ENCODE measurements at regions not wholly inside any gene's neighbourhood (a gene's known extent, or its start where the extent isn't known, plus 50 kb on each side); places are given as distances from the start of the nearest gene placed in this dataset.

DNA sequence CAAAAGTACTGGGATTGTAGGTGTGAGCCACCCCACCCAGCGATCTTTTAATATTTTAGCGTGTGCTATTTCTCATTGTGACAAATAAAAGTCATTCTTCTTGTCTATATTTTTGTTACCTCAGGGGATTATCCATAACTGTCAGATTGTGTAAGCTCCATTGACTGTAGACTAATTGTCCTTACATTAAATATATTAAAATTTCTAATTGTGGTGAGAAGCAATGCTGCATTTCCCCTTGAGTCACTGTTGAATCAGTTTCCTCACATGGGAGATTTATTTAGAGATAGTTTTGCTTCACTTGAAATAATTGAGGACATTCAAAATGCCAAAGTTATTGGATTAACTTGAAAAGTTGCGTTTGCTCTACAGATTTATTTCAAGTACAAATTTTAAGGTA, 782.4 kb upstream of the WWC1 start:
- DNase-seq, result no peak

- no peak for DNase-seq
These were observed 780.2 kb upstream of the WWC1 start for GRCh38 chr5:167511276-167511675.

DNA sequence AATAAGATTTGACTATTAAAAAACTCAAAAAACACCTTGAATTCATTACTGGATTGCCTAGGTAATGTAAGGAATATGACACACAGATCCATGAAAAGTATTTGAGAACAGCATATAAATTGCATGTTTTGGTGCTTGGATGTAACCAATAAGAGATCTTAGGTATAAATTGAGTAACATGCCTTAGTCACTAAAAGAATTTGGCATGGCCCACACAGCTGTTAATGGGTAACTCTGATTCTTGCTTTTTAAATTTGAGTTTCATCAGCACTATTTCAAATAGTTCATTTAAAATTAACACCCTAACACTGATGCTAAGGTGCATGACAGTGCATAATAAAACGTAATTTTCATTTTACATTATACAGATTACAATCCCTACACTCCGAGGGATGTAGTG, 779.3 kb upstream of the WWC1 start:
- DNase-seq, result no peak

DNA sequence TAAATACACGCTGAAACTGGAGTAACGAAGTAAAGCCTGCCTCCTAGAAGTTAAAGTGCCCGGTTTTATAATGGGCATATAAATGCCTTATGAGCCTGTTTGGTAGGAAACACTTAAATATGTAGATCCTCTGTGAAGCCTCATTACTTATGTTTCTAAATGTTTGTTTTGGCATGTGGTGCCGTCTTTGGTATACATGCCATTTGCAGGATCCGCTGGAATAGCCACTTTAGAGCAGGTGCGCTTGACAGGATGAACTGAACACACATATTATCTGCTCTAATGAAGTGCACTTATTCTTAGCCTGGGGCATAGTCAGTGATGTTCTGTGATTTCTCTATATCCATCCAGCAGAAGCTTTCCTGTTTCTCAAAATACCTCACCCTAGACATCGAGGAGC, 778.1 kb upstream of the WWC1 start:
- DNase-seq, result no peak

GRCh38 chr5:167514461-167514860, 777.0 kb upstream of the WWC1 start:
- no peak for DNase-seq

DNA sequence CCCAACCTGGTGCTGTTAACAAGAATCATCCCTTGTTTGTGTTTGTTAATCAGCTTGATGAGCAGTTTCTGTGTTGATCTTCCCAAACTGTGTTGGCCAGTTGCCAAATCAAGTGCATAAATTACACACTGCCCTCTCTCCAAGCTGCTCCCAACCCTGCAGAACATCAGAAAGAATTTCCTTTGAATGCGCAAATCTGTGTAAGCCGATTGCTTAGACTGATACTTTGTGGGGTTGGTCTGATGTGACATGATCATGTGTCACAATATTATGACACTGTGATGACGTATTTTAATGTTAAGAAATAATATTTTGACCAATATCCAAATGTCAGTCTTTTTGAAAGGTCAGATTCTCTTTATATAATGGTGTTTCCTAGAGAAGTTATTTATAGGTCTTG, 766.4 kb upstream of the WWC1 start:
- DNase-seq, result no peak

- DNase-seq, result no peak
These were observed 762.8 kb upstream of the WWC1 start for GRCh38 chr5:167528651-167529050.

GRCh38 chr5:167530548-167530947, 760.9 kb upstream of the WWC1 start:
- no peak for DNase-seq

GRCh38 chr5:167533814-167534795, 757.3 kb upstream of the WWC1 start:
- no peak for DNase-seq

- DNase-seq, result no peak
These were observed 751.7 kb upstream of the WWC1 start for GRCh38 chr5:167539747-167540146.

- no peak for DNase-seq
These were observed 745.2 kb upstream of the WWC1 start for GRCh38 chr5:167546270-167546669.

DNA sequence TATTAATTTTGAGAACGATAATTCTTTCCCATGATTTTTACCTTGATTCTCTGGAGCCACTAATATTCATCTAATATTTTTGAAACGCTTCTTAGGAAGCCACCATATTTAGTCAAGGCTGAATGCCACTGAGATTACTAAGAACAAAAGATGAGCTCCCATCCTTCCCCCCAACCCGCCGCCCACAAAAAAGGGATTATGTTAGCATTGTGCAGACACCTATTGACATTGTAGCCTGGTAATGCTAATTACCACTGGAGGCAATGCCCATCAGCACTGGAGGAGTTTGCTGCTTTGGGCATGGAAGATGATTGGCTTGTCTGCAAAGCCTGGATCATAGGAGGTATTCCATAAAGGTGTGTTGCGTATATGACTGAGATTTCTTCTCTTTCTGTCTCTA, 739.1 kb upstream of the WWC1 start:
- no peak for DNase-seq

DNA sequence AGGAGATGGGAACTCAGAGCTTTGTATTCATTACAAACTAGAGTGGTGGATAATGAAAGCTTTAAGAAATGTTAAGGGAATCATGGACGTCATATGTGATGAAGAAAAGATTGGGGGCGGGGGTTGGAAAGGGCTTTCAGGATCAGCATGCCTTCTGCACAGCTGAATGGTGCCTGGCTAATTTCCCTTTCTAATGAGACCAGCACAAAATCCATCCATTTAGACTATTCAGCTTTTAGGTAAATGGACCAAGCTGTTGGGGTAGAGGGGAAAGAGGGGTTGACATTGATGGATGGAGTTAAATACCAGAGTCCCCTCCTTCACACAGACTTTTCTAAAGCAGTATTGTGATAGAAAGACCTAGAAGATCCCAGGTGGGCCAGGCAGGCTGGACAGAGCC, 737.9 kb upstream of the WWC1 start:
- no peak for DNase-seq

DNA sequence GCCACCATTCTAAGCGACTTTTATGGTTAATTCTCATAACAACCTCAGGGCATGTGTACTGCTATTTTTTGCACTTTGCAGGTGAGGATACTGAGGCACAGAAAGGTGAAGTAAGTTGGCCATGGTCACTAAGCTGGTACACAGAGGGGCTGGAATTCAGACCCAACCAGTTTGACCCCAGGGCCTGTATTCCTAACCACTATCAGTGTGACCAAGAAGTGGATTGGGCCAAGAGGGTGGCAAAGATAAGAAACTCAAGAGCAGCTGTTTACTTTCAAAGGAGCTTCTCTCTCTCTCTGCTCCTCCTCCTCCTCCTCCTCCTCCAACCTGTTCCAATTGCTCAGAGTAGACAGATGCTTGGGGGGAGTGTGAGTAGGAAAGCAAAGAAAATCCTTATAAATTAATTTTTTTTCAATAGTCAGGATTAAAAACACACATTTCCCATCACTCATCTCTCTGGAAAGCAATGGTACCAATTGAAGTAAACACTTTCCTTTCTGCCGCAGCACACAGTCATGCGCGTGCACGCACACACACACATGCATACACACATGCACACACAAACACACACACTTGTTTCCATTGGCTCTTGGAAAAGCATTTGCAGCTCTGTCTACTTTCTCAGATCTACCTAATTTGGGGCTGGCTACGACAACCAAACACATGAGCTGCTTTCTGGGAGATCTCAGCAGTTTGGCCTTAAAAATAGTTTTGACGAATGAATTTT, 736.7 kb upstream of the WWC1 start:
- DNase-seq, result no peak

- no peak for DNase-seq
These were observed 735.8 kb upstream of the WWC1 start for GRCh38 chr5:167555565-167556166.

GRCh38 chr5:167557359-167557758, 734.1 kb upstream of the WWC1 start:
- DNase-seq, result no peak

GRCh38 chr5:167561796-167562195, 729.6 kb upstream of the WWC1 start:
- DNase-seq, result no peak

GRCh38 chr5:167564275-167564674, 727.2 kb upstream of the WWC1 start:
- DNase-seq, result no peak

DNA sequence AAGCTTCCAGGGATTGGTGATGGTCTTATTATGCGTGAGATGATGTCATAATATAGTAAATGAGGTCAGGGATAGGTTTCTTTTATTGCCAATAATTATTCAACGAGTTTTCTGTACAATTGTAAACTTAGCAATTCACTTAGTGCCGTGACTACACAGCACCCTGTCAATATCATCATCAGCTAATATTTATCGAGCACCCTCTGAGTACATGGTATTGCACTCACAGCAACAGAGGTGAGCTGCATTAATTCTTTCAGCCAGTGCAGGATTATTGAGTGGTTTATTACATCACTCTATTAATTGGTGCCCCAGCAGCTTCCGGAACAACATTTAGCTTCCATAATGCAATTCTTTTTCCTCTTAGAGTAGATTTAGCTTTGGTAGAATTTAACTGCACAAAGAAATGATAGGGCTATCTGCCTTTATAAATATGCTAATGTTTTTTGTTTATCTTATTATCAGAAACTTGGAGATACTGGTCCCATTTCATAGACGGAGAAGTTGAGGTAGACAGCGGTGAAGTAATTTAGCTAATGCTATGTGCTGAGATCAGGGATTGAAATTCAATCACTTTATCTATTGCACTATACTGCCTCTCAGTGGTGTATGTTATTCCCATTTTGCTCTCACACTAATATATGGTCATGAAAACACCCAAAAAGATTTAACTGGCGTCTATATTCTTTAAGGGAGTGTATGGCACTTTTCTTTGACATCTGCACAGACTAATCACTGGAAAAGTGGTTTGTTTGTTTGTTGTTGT, 726.1 kb upstream of the WWC1 start:
- no peak for DNase-seq

- DNase-seq, result no peak
These were observed 721.0 kb upstream of the WWC1 start for GRCh38 chr5:167570431-167570830.

- DNase-seq, result no peak
These were observed 719.6 kb upstream of the WWC1 start for GRCh38 chr5:167571824-167572223.

- DNase-seq, result no peak
These were observed 717.9 kb upstream of the WWC1 start for GRCh38 chr5:167573370-167574127.

All from activated CD4-positive, alpha-beta T cell treated with anti-CD3 and anti-CD28 coated beads for 48 hours (primary cell).